K562 (cell line): ENCODE measurements at regions not wholly inside any gene's neighbourhood (a gene's known extent, or its start where the extent isn't known, plus 50 kb on each side); places are given as distances from the start of the nearest gene placed in this dataset.

Experiments used
- ATAC-seq: fragments of 200-7000 bp; cut with Tn5 transposase; 3 replicates; pipeline ENCODE4 v1.9.1; 2020; ENCODE audit warnings: moderate library complexity
- BruUV-seq: library from RNA; stranded (reverse); fragments of 400-500 nt; replicated peaks from 2 replicates; lab custom pipeline; 2021; lab: Mats Ljungman, UMichigan
- CTCF ChIA-PET: fragments of 300-600 bp; formaldehyde crosslinking; extraction: SDS; loops from one replicate; lab custom pipeline; 2021; ENCODE audit warnings: low intra/inter-chr PET ratio; lab: Yijun Ruan, JAX
- POLR2A ChIA-PET: fragments of 300-600, 350-650 bp; sonication (Branson Sonifier 250); formaldehyde crosslinking; extraction: SDS; loops from one replicate; lab custom pipeline; 2021; ENCODE audit warnings: antibody characterized with exemption, inconsistent platforms; lab: Yijun Ruan, JAX
- DNase-seq, 4 experiments: peaks; one replicate each; pipeline versions ENCODE4 v3.0.0 to v3.0.0-alpha.2; 2011 to 2018; ENCODE audit warnings: low spot score in 3 of 4, mixed read lengths in 3 of 4; ENCODE audit errors: extremely low read depth in 1 of 4
- FAIRE-seq: peaks from 2 replicates; lab custom pipeline; 2011; peaks lifted over from hg19 to GRCh38; lab: Jason Lieb, UNC
- H2AFZ ChIP-seq: 2 replicates; pipeline ENCODE4 v1.6.0; 2011; ENCODE audit warnings: low read depth, low read length, control low read depth, inconsistent platforms
- H3K27ac ChIP-seq: fragments of 200-600 bp; 3 replicates; pipeline ENCODE4 v1.8.0; 2011; ENCODE audit warnings: low read depth, mild to moderate bottlenecking, control low read depth, inconsistent platforms, low read length, moderate library complexity, mixed read lengths; ENCODE audit errors: extremely low read depth
- H3K27me3 ChIP-seq, 2 experiments: fragments of 300-600 bp in 1 of 2; 2 replicates in 1 of 2; 3 replicates in 1 of 2; pipeline versions ENCODE4 v1.6.0 to v1.8.0; 2011; ENCODE audit warnings: inconsistent platforms in 2 of 2, low read length in 2 of 2, mild to moderate bottlenecking in 1 of 2, mixed read lengths in 1 of 2, moderate library complexity in 1 of 2; ENCODE audit not compliant: control insufficient read depth in 2 of 2, insufficient read depth in 2 of 2
- H3K36me3 ChIP-seq: fragments of 300-600 bp; 3 replicates; pipeline ENCODE4 v1.8.0; 2011; ENCODE audit warnings: mild to moderate bottlenecking, low read length, inconsistent platforms; ENCODE audit not compliant: control insufficient read depth, insufficient read depth
- H3K4me1 ChIP-seq, 2 experiments: fragments of 200-600 bp in 1 of 2; replicated peaks in 1 of 2; 2 replicates in 1 of 2; 3 replicates in 1 of 2; pipeline versions ENCODE4 v1.5.1 to v1.8.0; 2011; ENCODE audit warnings: inconsistent platforms in 2 of 2, low read length in 2 of 2, mild to moderate bottlenecking in 1 of 2, mixed read lengths in 1 of 2, moderate library complexity in 1 of 2; ENCODE audit not compliant: control insufficient read depth in 2 of 2, insufficient read depth in 2 of 2
- H3K4me2 ChIP-seq: 2 replicates; pipeline ENCODE4 v1.6.1; 2011; ENCODE audit warnings: low read length, control low read depth, inconsistent platforms, mixed read lengths; ENCODE audit not compliant: insufficient read depth
- H3K4me3 ChIP-seq: fragments of 200-600 bp; sonication (generic), shearing (Covaris generic); 2 replicates; pipeline ENCODE4 v1.5.1; 2016; ENCODE audit warnings: control low read depth, inconsistent platforms
- H3K79me2 ChIP-seq: fragments of 200-600 bp; 3 replicates; pipeline ENCODE4 v1.8.0; 2011; ENCODE audit warnings: low read length, inconsistent platforms; ENCODE audit not compliant: control insufficient read depth, insufficient read depth
- H3K9ac ChIP-seq, 2 experiments: 2 replicates each; pipeline versions ENCODE4 v1.6.0 to v1.6.1; 2011; ENCODE audit warnings: low read depth in 2 of 2, low read length in 2 of 2, control low read depth in 1 of 2, inconsistent platforms in 1 of 2, mild to moderate bottlenecking in 1 of 2, mixed read lengths in 1 of 2; ENCODE audit not compliant: insufficient read depth in 1 of 2
- H3K9me1 ChIP-seq: one replicate; pipeline ENCODE4 v1.6.0; 2011; ENCODE audit warnings: inconsistent platforms, mild to moderate bottlenecking, low read length, moderate library complexity; ENCODE audit not compliant: control insufficient read depth, insufficient read depth
- H3K9me3 ChIP-seq: replicated peaks from 2 replicates; pipeline ENCODE4 v1.5.1; 2011; ENCODE audit warnings: low read depth, low read length, inconsistent platforms; ENCODE audit not compliant: control insufficient read depth, insufficient read depth
- H4K20me1 ChIP-seq: replicated peaks from 2 replicates; pipeline ENCODE4 v1.6.1; 2011; ENCODE audit warnings: low read length, inconsistent platforms, mixed read lengths; ENCODE audit not compliant: control insufficient read depth, insufficient read depth
- CHAMP1 ChIP-seq: fragments of 450-650 bp; IDR thresholded peaks from 2 replicates; pipeline ENCODE4 v1.6.1; 2016; ENCODE audit warnings: mild to moderate bottlenecking
- ELK3 ChIP-seq: fragments of 450-650 bp; formaldehyde crosslinking; IDR thresholded peaks from 2 replicates; pipeline ENCODE4 v1.4.0; 2020; ENCODE audit warnings: mild to moderate bottlenecking
- FIP1L1 ChIP-seq: fragments of 200-400 bp; formaldehyde crosslinking; IDR thresholded peaks from 2 replicates; pipeline ENCODE4 v1.6.1; 2018; ENCODE audit warnings: mild to moderate bottlenecking, low read depth, low read length; ENCODE audit not compliant: poor library complexity, severe bottlenecking
- KDM5B ChIP-seq: fragments of 200-600 bp; sonication (generic); IDR thresholded peaks from 2 replicates; pipeline ENCODE4 v1.6.1; 2012; ENCODE audit warnings: low read depth, mild to moderate bottlenecking, moderate library complexity, low read length, control low read depth, inconsistent platforms; ENCODE audit not compliant: insufficient replicate concordance
- NFIX ChIP-seq: fragments of 250-450 bp; sonication (Bioruptor Pico); IDR thresholded peaks from 2 replicates; pipeline ENCODE4 v1.4.0; 2020; ENCODE audit warnings: low read depth, mild to moderate bottlenecking, moderate library complexity
- POLR3G ChIP-seq: IDR thresholded peaks from 2 replicates; pipeline ENCODE4 v1.6.1; 2011; ENCODE audit not compliant: insufficient read length, insufficient replicate concordance; ENCODE audit errors: extremely low read depth
- TAF1 ChIP-seq: IDR thresholded peaks from 2 replicates; pipeline ENCODE4 v1.6.1; 2011; ENCODE audit warnings: mild to moderate bottlenecking, low read length, moderate library complexity; ENCODE audit not compliant: insufficient read depth, control insufficient read depth, severe bottlenecking; ENCODE audit errors: extremely low read depth
- XRCC5 ChIP-seq: fragments of 200-400 bp; formaldehyde crosslinking; IDR thresholded peaks from 2 replicates; pipeline ENCODE4 v1.6.1; 2017; ENCODE audit warnings: low read depth, mild to moderate bottlenecking, low read length
- ZBTB8A ChIP-seq: fragments of 450-650 bp; IDR thresholded peaks from 2 replicates; pipeline ENCODE4 v1.6.1; 2018; ENCODE audit warnings: mild to moderate bottlenecking, moderate library complexity; ENCODE audit not compliant: partially characterized antibody
- ZNF407 ChIP-seq: fragments of 450-650 bp; IDR thresholded peaks from 2 replicates; pipeline ENCODE4 v1.6.1; 2016; ENCODE audit warnings: low read depth
- WGBS: fragments of 100-300 bp; shearing (Covaris generic); methylation state at CpG from one replicate; pipeline ENCODE4 v1.1.6; 2016; ENCODE audit warnings: low coverage, mixed read lengths; ENCODE audit not compliant: insufficient coverage; ENCODE audit errors: missing lambda C conversion rate; 5-methylcytosine and 5-hydroxymethylcytosine counted together
- in situ Hi-C: fragments of 300-500 bp; cut with MboI; formaldehyde crosslinking; loops from 4 replicates; pipeline ENCODE4 v1.15.0; 2018; ENCODE audit warnings: inconsistent platforms, mixed read lengths
- intact Hi-C: fragments of 100-400 bp; cut with micrococcal nuclease; formaldehyde crosslinking; loops from 2 replicates; pipeline ENCODE4 v1.14.2; 2022

GRCh38 chr7:10212649-10213048 is 761.0 kb upstream of the PHF14 start:
- BruUV-seq: no TSS peak
- Histone ChIP-seq H3K27me3 (no peaks in the 10 kb centered on the region), H4K20me1 (no peaks in the 10 kb centered on the region), H3K4me2 (no peak overlapping the region), H3K27ac (no peak overlapping the region), H3K9me1 (no peaks in the 10 kb centered on the region), H3K9me3 (no peaks in the 10 kb centered on the region; the same call in 1 of the 2 replicates), H3K79me2 (no peaks in the 10 kb centered on the region), H3K4me3 (no peak overlapping the region), H3K36me3 (no peaks in the 10 kb centered on the region), H2AFZ (no peak overlapping the region), H3K9ac (no peak overlapping the region), H3K4me1 (no peaks in the 10 kb centered on the region)
- ATAC-seq: no peak
- ChIA-PET POLR2A (no interaction called here), CTCF (no interaction called here)
- DNase-seq: no peak
- 4% methylated on average over 3 of the region's 3 CpGs for WGBS
- in situ Hi-C loops: no loop called here
- intact Hi-C loops: no loop called here
- FAIRE-seq: no peak
- TF ChIP-seq POLR3G (no peak), TAF1 (no peak), ELK3 (CRISPR knock-in tag) (no peak), CHAMP1 (no peak), ZNF407 (no peak), XRCC5 (no peak), FIP1L1 (no peak), NFIX (CRISPR knock-in tag) (no peak), ZBTB8A (no peak), KDM5B (no peak)
